CD14-positive monocyte (primary cell): ENCODE measurements at regions not wholly inside any gene's neighbourhood (a gene's known extent, or its start where the extent isn't known, plus 50 kb on each side); places are given as distances from the start of the nearest gene placed in this dataset.
A peak's percentile ranks its signal among the peaks of the same experiment; 100 is the strongest.

ENCODE experiments used
- DNase-seq, 3 donors: peaks; one replicate each; pipeline ENCODE4 v3.0.0-alpha.2; 2011 to 2022
- H2AFZ ChIP-seq: 2 replicates; pipeline ENCODE4 v1.6.0; 2012; ENCODE audit warnings: mild to moderate bottlenecking, low read depth, low read length, inconsistent platforms; ENCODE audit not compliant: insufficient read depth, poor library complexity, severe bottlenecking
- H3K27ac ChIP-seq, 2 donors: 1 replicate in 1 of 2; 2 replicates in 1 of 2; pipeline ENCODE4 v1.5.1; 2012 to 2013; ENCODE audit warnings: low read length in 2 of 2, control low read depth in 1 of 2, inconsistent platforms in 1 of 2, low read depth in 1 of 2, mild to moderate bottlenecking in 1 of 2
- H3K27me3 ChIP-seq, 2 donors: one replicate each; pipeline versions ENCODE4 v1.6.0 to v1.6.1; 2011 to 2013; ENCODE audit warnings: low read length in 2 of 2; ENCODE audit not compliant: control insufficient read depth in 2 of 2, insufficient read depth in 2 of 2
- H3K36me3 ChIP-seq, 2 donors: replicated peaks in 1 of 2; 1 replicate in 1 of 2; 2 replicates in 1 of 2; pipeline versions ENCODE4 v1.5.1 to v1.6.1; 2012 to 2013; ENCODE audit warnings: low read length in 2 of 2, control low read depth in 1 of 2, inconsistent platforms in 1 of 2, mild to moderate bottlenecking in 1 of 2; ENCODE audit not compliant: insufficient read depth in 2 of 2, control insufficient read depth in 1 of 2
- H3K4me1 ChIP-seq, 2 donors: 1 replicate in 1 of 2; 2 replicates in 1 of 2; pipeline versions ENCODE4 v1.5.1 to v1.6.1; 2012 to 2013; ENCODE audit warnings: low read length in 2 of 2, control low read depth in 1 of 2, inconsistent platforms in 1 of 2, mild to moderate bottlenecking in 1 of 2, moderate library complexity in 1 of 2; ENCODE audit not compliant: insufficient read depth in 2 of 2, control insufficient read depth in 1 of 2
- H3K4me2 ChIP-seq: replicated peaks from 2 replicates; pipeline ENCODE3; 2012; ENCODE audit warnings: low read length, moderate library complexity, mild to moderate bottlenecking; ENCODE audit not compliant: poor library complexity, severe bottlenecking; ENCODE audit errors: extremely low read depth
- H3K4me3 ChIP-seq, 3 experiments: fragments of 200-600 bp in 1 of 3; sonication (generic) in 1 of 3; replicated peaks in 1 of 3; 1 replicate in 2 of 3; 2 replicates in 1 of 3; pipeline ENCODE4 v1.5.1; 2011 to 2013; ENCODE audit warnings: low read length in 3 of 3, mild to moderate bottlenecking in 3 of 3, control low read depth in 2 of 3, low read depth in 2 of 3, inconsistent platforms in 1 of 3, moderate library complexity in 1 of 3
- H3K79me2 ChIP-seq: 2 replicates; pipeline ENCODE4 v1.6.0; 2012; ENCODE audit warnings: mild to moderate bottlenecking, control low read depth, inconsistent platforms, low read length, moderate library complexity; ENCODE audit not compliant: insufficient read depth
- H3K9ac ChIP-seq: 2 replicates; pipeline ENCODE4 v1.6.0; 2017; ENCODE audit warnings: low read length, mild to moderate bottlenecking; ENCODE audit not compliant: insufficient read depth, poor library complexity, severe bottlenecking
- H3K9me3 ChIP-seq, 2 donors: replicated peaks in 1 of 2; 1 replicate in 1 of 2; 2 replicates in 1 of 2; pipeline versions ENCODE4 v1.5.1 to v1.6.1; 2012 to 2013; ENCODE audit warnings: low read length in 2 of 2, control low read depth in 1 of 2; ENCODE audit not compliant: control insufficient read depth in 1 of 2, insufficient read depth in 1 of 2
- H4K20me1 ChIP-seq: 2 replicates; pipeline ENCODE4 v1.6.0; 2012; ENCODE audit warnings: mild to moderate bottlenecking, low read length, control low read depth, moderate library complexity; ENCODE audit not compliant: insufficient read depth
- H3K27ac Mint-ChIP-seq, 7 donors: one replicate each; pipeline ENCODE4 v1.8.0; 2020; ENCODE audit warnings: mild to moderate bottlenecking in 7 of 7, mixed read lengths in 7 of 7, moderate library complexity in 6 of 7, inconsistent platforms in 2 of 7
- H3K27me3 Mint-ChIP-seq, 3 donors: one replicate each; pipeline ENCODE4 v1.8.0; 2021 to 2022; ENCODE audit warnings: low read depth in 3 of 3, mild to moderate bottlenecking in 3 of 3, mixed read lengths in 3 of 3, moderate library complexity in 3 of 3, inconsistent platforms in 1 of 3
- H3K36me3 Mint-ChIP-seq, 2 donors: one replicate each; pipeline ENCODE4 v1.8.0; 2020; ENCODE audit warnings: mixed read lengths in 2 of 2, inconsistent platforms in 1 of 2, mild to moderate bottlenecking in 1 of 2
- H3K4me1 Mint-ChIP-seq: one replicate; pipeline ENCODE4 v1.8.0; 2020; ENCODE audit warnings: mild to moderate bottlenecking, mixed read lengths
- H3K4me3 Mint-ChIP-seq, 2 donors: one replicate each; pipeline ENCODE4 v1.8.0; 2020; ENCODE audit warnings: mild to moderate bottlenecking in 2 of 2, mixed read lengths in 2 of 2, moderate library complexity in 1 of 2
- H3K9me3 Mint-ChIP-seq, 7 donors: one replicate each; pipeline ENCODE4 v1.8.0; 2020 to 2022; ENCODE audit warnings: mixed read lengths in 7 of 7, mild to moderate bottlenecking in 6 of 7, moderate library complexity in 6 of 7, inconsistent platforms in 2 of 7
- WGBS: methylation state at CpG from one replicate; pipeline ENCODE4 v1.1.5; 2013; ENCODE audit warnings: missing lambda C conversion rate; ENCODE audit not compliant: insufficient coverage; 5-methylcytosine and 5-hydroxymethylcytosine counted together
- intact Hi-C, 2 donors: fragments of 100-400 bp; cut with micrococcal nuclease; formaldehyde crosslinking; loops; one replicate each; pipeline versions ENCODE4 v1.15.0 to v1.15.1; 2023
- TF ChIP-seq, protein P1 (sequence below): fragments of 200-600 bp; IDR thresholded peaks from one replicate; pipeline ENCODE4 v1.8.0; 2022; ENCODE audit warnings: antibody characterized with exemption, mild to moderate bottlenecking

DNA sequence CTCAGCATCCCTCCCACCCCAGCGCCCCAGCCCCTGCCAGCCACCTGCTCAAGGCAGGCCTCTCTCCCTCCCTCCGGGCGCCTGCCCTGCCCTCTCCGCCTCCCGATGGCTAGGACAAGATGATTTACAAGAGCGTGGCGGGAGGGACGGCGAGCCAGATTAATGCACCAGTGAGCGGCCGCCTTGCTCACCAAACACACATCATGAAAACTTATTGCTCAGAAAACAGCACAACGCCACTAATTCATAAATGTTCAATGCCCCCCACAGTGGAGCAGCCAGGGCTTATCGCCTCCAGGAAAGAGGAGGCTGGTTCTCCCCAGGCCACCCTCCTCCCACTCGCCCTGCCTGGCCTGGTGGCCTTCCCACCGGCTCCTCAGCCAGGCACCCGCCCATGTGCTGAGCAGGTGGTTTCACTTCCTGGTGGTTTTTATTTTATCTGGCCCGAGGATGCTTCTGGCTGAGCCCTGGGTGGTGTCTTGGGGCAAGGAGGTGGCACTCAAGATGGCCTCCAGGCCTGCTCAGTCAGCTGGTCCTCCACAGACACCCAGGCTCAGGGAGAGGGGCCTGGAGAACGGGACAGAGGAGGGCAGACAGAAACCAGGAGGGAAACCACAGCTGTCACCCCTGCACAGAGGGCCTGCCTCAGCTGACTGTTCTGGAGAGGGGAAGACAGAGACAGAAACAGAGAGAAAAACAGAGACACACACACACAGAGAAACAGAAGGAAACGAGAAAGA, 284.9 kb downstream of the UACA start:
- peak overlapping the region; percentile 87 to 96 (median 93) for H3K27ac Mint-ChIP-seq
- H3K79me2 ChIP-seq: no peaks in the 10 kb centered on the region
- peaks cover 0 to 5% (median 2%) of the 10 kb centered on the region in 7 donors for H3K9me3 Mint-ChIP-seq
- H3K4me2 ChIP-seq: no peak overlapping the region
- intact Hi-C loops: no loop called here
- H3K27me3 Mint-ChIP-seq: peaks cover 0 to 8% (median 7%) of the 10 kb centered on the region in 3 donors
- peak overlapping the region; percentile 19 for H3K9ac ChIP-seq
- H3K27ac ChIP-seq: peak overlapping the region; percentile 64 to 76
- 87% methylated on average over 12 of the region's 19 CpGs for WGBS
- H4K20me1 ChIP-seq: no peaks in the 10 kb centered on the region
- peaks cover 90% of the 10 kb centered on the region for H3K4me1 Mint-ChIP-seq
- peak; percentile 72 to 74 (median 73) for DNase-seq
- peak overlapping the region; percentile 66 for H2AFZ ChIP-seq
- no peaks in the 10 kb centered on the region for H3K9me3 ChIP-seq
- H3K4me1 ChIP-seq: peaks cover 90 to 94% of the 10 kb centered on the region in 2 donors
- peaks cover 11 to 23% of the 10 kb centered on the region in 2 donors for H3K36me3 Mint-ChIP-seq
- H3K4me3 ChIP-seq: no peak overlapping the region
- H3K27me3 ChIP-seq: no peaks in the 10 kb centered on the region
- TF ChIP-seq, protein P1, sequence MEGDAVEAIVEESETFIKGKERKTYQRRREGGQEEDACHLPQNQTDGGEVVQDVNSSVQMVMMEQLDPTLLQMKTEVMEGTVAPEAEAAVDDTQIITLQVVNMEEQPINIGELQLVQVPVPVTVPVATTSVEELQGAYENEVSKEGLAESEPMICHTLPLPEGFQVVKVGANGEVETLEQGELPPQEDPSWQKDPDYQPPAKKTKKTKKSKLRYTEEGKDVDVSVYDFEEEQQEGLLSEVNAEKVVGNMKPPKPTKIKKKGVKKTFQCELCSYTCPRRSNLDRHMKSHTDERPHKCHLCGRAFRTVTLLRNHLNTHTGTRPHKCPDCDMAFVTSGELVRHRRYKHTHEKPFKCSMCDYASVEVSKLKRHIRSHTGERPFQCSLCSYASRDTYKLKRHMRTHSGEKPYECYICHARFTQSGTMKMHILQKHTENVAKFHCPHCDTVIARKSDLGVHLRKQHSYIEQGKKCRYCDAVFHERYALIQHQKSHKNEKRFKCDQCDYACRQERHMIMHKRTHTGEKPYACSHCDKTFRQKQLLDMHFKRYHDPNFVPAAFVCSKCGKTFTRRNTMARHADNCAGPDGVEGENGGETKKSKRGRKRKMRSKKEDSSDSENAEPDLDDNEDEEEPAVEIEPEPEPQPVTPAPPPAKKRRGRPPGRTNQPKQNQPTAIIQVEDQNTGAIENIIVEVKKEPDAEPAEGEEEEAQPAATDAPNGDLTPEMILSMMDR: no peak
- H3K4me3 Mint-ChIP-seq: peak overlapping the region; percentile 6 to 40
- H3K36me3 ChIP-seq: no peaks in the 10 kb centered on the region

DNA sequence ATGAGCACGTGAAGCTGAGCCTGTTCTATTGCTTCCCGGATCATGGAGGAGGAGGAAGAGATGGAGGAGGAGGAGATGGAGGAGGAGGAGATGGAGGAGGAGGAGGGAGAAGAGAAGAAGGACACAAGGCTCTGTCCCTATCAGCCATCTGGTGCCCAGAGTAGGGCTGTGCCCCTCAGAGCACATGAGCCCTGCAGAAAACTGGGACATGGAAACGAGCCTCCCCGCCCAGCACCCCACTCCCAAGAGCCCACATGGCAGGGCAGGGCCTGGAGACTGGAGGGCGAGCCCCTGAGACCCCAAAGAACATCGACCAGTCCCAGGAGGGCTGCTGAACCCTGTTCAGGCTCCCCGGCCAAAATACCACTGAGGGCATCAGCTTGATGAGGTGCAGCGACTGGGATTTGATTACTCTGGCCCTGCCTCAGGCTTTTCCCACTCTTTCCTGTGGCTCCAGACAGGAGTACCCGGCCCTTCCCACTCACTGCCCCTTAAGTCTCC, 285.6 kb downstream of the UACA start:
- H3K4me2 ChIP-seq: no peak overlapping the region
- no peaks in the 10 kb centered on the region for H4K20me1 ChIP-seq
- no peak overlapping the region for H3K27ac ChIP-seq
- no peak for DNase-seq
- intact Hi-C loops: no loop called here
- H2AFZ ChIP-seq: no peak overlapping the region
- no peaks in the 10 kb centered on the region for H3K79me2 ChIP-seq
- WGBS: 92% methylated on average over 7 of the region's 9 CpGs
- H3K27me3 ChIP-seq: no peaks in the 10 kb centered on the region
- Mint-ChIP-seq H3K27ac (peak overlapping the region in 3 of 7 donors; percentile 32 to 90 (median 80)), H3K27me3 (peaks cover 2 to 7% (median 7%) of the 10 kb centered on the region in 3 donors), H3K36me3 (peaks cover 11 to 26% of the 10 kb centered on the region in 2 donors), H3K4me1 (peaks cover 86% of the 10 kb centered on the region), H3K9me3 (peaks cover 0 to 5% (median 2%) of the 10 kb centered on the region in 7 donors), H3K4me3 (peak overlapping the region in 1 of 2 donors; percentile 59)
- H3K36me3 ChIP-seq: no peaks in the 10 kb centered on the region
- no peak overlapping the region for H3K4me3 ChIP-seq
- no peak overlapping the region for H3K9ac ChIP-seq
- peaks cover 86 to 90% of the 10 kb centered on the region in 2 donors for H3K4me1 ChIP-seq
- TF ChIP-seq, protein P1: no peak
- H3K9me3 ChIP-seq: no peaks in the 10 kb centered on the region
